Stimulated activated CD8-positive, alpha-beta memory T cell treated with anti-CD3 and anti-CD28 coated beads, Interleukin-7, amount 100 ng/mL, for 48 hours (primary cell): ENCODE measurements at regions not wholly inside any gene's neighbourhood (a gene's known extent, or its start where the extent isn't known, plus 50 kb on each side); places are given as distances from the start of the nearest gene placed in this dataset.

Experiments
- DNase-seq, 2 donors: peaks; one replicate each; pipeline ENCODE4 v3.0.0-alpha.2; 2020; ENCODE audit warnings: low read depth in 1 of 2; ENCODE audit errors: extremely low read depth in 1 of 2

GRCh38 chr11:115721296-115721995, 217.2 kb upstream of the CADM1 start:
- no peak for DNase-seq

- DNase-seq: no peak
Observed at GRCh38 chr11:115720602-115721245, 216.5 kb upstream of the CADM1 start.

- no peak for DNase-seq
Observed at GRCh38 chr11:115718945-115719344, 214.7 kb upstream of the CADM1 start.

- no peak for DNase-seq
Observed at GRCh38 chr11:115718106-115718505, 213.9 kb upstream of the CADM1 start.

- DNase-seq: no peak
Observed at GRCh38 chr11:115716601-115717529, 212.7 kb upstream of the CADM1 start.

GRCh38 chr11:115716080-115716479, 211.9 kb upstream of the CADM1 start:
- no peak for DNase-seq

GRCh38 chr11:115715251-115715770, 211.1 kb upstream of the CADM1 start:
- DNase-seq: no peak

GRCh38 chr11:115712296-115712695, 208.1 kb upstream of the CADM1 start:
- no peak for DNase-seq

- DNase-seq: no peak
Observed at GRCh38 chr11:115710980-115711379, 206.8 kb upstream of the CADM1 start.

- no peak for DNase-seq
Observed at GRCh38 chr11:115710426-115710825, 206.2 kb upstream of the CADM1 start.

- DNase-seq: no peak
Observed at GRCh38 chr11:115709297-115709696, 205.1 kb upstream of the CADM1 start.

- no peak for DNase-seq
Observed at GRCh38 chr11:115707180-115707905, 203.1 kb upstream of the CADM1 start.

GRCh38 chr11:115706626-115707135, 202.5 kb upstream of the CADM1 start:
- no peak for DNase-seq

GRCh38 chr11:115705200-115705599, 201.0 kb upstream of the CADM1 start:
- DNase-seq: no peak

- no peak for DNase-seq
Observed at GRCh38 chr11:115700981-115701875, 197.0 kb upstream of the CADM1 start.

GRCh38 chr11:115700496-115700895, 196.3 kb upstream of the CADM1 start:
- DNase-seq: no peak

- DNase-seq: no peak
Observed at GRCh38 chr11:115699733-115700132, 195.5 kb upstream of the CADM1 start.

- no peak for DNase-seq
Observed at GRCh38 chr11:115699326-115699725, 195.1 kb upstream of the CADM1 start.

GRCh38 chr11:115698243-115698642, 194.0 kb upstream of the CADM1 start:
- no peak for DNase-seq
